Mammary epithelial cell (primary cell): ENCODE measurements at regions not wholly inside any gene's neighbourhood (a gene's known extent, or its start where the extent isn't known, plus 50 kb on each side); places are given as distances from the start of the nearest gene placed in this dataset.

Experiments used
- EZH2 ChIP-seq: IDR thresholded peaks from 2 replicates; pipeline ENCODE4 v1.6.1; 2012; ENCODE audit warnings: low read length, inconsistent platforms, borderline replicate concordance
- TF ChIP-seq, protein P1 (sequence below), 2 donors: IDR thresholded peaks in 1 of 2; conservative IDR thresholded peaks in 1 of 2; 2 replicates each; pipeline ENCODE4 v1.5.1; 2011 to 2012; ENCODE audit warnings: inconsistent platforms in 2 of 2, low read length in 2 of 2, mild to moderate bottlenecking in 2 of 2, control low read depth in 1 of 2, low read depth in 1 of 2; ENCODE audit not compliant: insufficient read depth in 1 of 2; ENCODE audit errors: extremely low read depth in 1 of 2

DNA sequence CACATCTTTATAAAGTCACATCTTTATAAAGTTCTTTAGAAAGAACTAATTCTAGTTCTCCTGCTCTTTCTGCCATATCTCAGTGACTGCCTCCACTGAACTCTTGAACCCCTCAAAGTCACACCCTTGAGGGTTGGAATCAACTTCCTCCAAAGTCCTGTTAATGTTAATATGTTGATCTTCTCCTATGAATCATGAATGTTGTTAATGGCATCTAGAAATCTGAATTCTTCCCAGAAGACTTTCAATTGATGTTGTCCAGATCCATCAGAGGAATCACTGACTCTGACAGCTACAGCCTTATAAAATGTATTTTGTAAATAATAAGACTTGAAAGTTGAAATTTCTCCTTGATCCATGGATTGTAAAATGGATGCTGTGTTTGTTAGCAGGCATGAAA lies 213.4 kb downstream of the COX7C start:
- TF ChIP-seq, protein P1, sequence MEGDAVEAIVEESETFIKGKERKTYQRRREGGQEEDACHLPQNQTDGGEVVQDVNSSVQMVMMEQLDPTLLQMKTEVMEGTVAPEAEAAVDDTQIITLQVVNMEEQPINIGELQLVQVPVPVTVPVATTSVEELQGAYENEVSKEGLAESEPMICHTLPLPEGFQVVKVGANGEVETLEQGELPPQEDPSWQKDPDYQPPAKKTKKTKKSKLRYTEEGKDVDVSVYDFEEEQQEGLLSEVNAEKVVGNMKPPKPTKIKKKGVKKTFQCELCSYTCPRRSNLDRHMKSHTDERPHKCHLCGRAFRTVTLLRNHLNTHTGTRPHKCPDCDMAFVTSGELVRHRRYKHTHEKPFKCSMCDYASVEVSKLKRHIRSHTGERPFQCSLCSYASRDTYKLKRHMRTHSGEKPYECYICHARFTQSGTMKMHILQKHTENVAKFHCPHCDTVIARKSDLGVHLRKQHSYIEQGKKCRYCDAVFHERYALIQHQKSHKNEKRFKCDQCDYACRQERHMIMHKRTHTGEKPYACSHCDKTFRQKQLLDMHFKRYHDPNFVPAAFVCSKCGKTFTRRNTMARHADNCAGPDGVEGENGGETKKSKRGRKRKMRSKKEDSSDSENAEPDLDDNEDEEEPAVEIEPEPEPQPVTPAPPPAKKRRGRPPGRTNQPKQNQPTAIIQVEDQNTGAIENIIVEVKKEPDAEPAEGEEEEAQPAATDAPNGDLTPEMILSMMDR (conservative IDR thresholded peaks at IDR 0.05 in 1 of 2, IDR thresholded peaks at IDR 0.05 in 1 of 2; ENCODE audit: extremely low read depth in 1 of 2, insufficient read depth in 1 of 2, low read depth in 1 of 2, low read length in 2 of 2) = no peak
- TF ChIP-seq EZH2 = no peak
